ENCODE measurements at regions not wholly inside any gene's neighbourhood (a gene's known extent, or its start where the extent isn't known, plus 50 kb on each side); places are given as distances from the start of the nearest gene placed in this dataset.

- CTCF ChIA-PET, result no interaction called here
- no peak for DNase-seq (ENCODE audit: extremely low spot score)
- TF ChIP-seq FOXM1 (IDR thresholded peaks at IDR 0.05; ENCODE audit: borderline replicate concordance) (no peak), FOXA1 (IDR thresholded peaks at IDR 0.05) (no peak)
- TF ChIP-seq, protein P1, sequence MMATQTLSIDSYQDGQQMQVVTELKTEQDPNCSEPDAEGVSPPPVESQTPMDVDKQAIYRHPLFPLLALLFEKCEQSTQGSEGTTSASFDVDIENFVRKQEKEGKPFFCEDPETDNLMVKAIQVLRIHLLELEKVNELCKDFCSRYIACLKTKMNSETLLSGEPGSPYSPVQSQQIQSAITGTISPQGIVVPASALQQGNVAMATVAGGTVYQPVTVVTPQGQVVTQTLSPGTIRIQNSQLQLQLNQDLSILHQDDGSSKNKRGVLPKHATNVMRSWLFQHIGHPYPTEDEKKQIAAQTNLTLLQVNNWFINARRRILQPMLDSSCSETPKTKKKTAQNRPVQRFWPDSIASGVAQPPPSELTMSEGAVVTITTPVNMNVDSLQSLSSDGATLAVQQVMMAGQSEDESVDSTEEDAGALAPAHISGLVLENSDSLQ (IDR thresholded peaks at IDR 0.05), result no peak
- POLR2A ChIA-PET, result no interaction called here
These were observed 304.7 kb downstream of the WDR11 start for GRCh38 chr10:121155742-121156474.

DNA sequence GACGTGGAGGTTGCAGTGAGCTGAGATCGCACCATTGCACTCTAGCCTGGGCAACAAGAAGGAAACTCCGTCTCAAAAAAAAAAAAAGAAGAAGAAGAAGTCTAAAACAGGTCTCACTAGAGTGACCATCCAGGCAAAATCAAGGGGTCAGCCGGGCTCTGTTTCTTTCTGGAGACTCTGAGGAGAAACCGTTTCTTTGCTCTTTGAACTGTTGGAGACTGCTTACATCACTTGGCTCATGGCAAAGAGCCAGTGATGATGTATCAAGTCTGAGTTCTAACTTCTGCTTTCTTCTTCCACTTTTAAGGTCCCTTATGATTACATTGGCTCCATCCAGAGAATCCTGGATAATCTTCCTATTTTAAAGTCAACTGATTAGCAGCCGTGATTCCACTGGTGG, 306.8 kb downstream of the WDR11 start:
- DNase-seq (ENCODE audit: extremely low spot score), result no peak
- TF ChIP-seq CTBP1 (IDR thresholded peaks at IDR 0.05; ENCODE audit: borderline replicate concordance), result no peak
- no peak for TF ChIP-seq FOXK2 (IDR thresholded peaks at IDR 0.05)
- no peak for TF ChIP-seq FOXA1 (IDR thresholded peaks at IDR 0.05)
- no peak for TF ChIP-seq ZNF384 (IDR thresholded peaks at IDR 0.05)
- TF ChIP-seq FOXM1 (IDR thresholded peaks at IDR 0.05; ENCODE audit: borderline replicate concordance), result no peak
- TF ChIP-seq SP1 (IDR thresholded peaks at IDR 0.05), result no peak
- no peak for TF ChIP-seq HDGF (IDR thresholded peaks at IDR 0.05; ENCODE audit: borderline replicate concordance)
- no peak for TF ChIP-seq TARDBP (IDR thresholded peaks at IDR 0.05)
- TF ChIP-seq BHLHE40 (IDR thresholded peaks at IDR 0.05; ENCODE audit: borderline replicate concordance), result no peak
- TF ChIP-seq LEF1 (IDR thresholded peaks at IDR 0.05; ENCODE audit: borderline replicate concordance), result no peak
- no peak for TF ChIP-seq ELF4 (IDR thresholded peaks at IDR 0.05)
- TF ChIP-seq ARNT (IDR thresholded peaks at IDR 0.05), result no peak
- TF ChIP-seq, protein P1 (IDR thresholded peaks at IDR 0.05), result no peak
- CTCF ChIA-PET, result no interaction called here
- POLR2A ChIA-PET, result no interaction called here

DNA sequence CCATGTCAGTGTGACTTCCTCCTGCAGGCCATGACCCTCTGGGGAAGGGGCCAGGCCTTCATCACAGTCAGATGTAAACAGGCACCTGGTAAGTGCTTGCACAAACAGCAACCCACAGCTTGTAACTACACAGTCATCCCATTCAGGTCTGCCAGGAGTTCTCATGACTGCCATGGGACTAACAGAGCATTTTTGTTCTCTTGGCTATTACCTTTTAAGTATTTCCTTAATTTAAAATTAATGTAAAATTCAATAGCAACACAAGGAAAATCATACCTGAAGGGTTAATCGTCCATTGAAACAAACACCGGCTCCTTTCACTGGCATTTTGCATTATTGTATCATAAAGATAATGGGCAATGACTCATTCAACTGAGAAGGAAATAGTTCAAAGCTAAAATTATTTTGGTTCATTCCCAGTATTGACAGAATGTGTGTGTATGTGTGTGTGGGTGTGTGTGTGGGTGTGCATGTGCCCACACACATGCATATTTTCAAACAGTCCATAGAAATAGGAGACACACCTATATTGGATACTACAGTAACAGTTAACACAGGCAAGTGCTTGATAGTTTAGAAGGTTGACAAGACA, 307.9 kb downstream of the WDR11 start:
- POLR2A ChIA-PET, result interaction anchor here (0.6 to 1.2 kb wide), 2 partner anchors 9 to 49 kb away, joined by 3 to 4 read pairs; no protein-coding TSS in a partner anchor
- no peak for DNase-seq (ENCODE audit: extremely low spot score)

GRCh38 chr10:121159670-121160069, 308.5 kb downstream of the WDR11 start:
- no peak for DNase-seq (ENCODE audit: extremely low spot score)
- TF ChIP-seq CTBP1 (IDR thresholded peaks at IDR 0.05; ENCODE audit: borderline replicate concordance), result no peak
- TF ChIP-seq LEF1 (IDR thresholded peaks at IDR 0.05; ENCODE audit: borderline replicate concordance), result no peak
- TF ChIP-seq L3MBTL2 (conservative IDR thresholded peaks at IDR 0.05), result no peak
- no peak for TF ChIP-seq SUZ12 (IDR thresholded peaks at IDR 0.05)
- TF ChIP-seq NFRKB (IDR thresholded peaks at IDR 0.05), result no peak
- TF ChIP-seq FOXK2 (IDR thresholded peaks at IDR 0.05), result no peak
- TF ChIP-seq BHLHE40 (IDR thresholded peaks at IDR 0.05; ENCODE audit: borderline replicate concordance), result no peak
- TF ChIP-seq ARNT (IDR thresholded peaks at IDR 0.05), result no peak
- no peak for TF ChIP-seq ZNF384 (IDR thresholded peaks at IDR 0.05)
- no peak for TF ChIP-seq TARDBP (IDR thresholded peaks at IDR 0.05)
- no peak for TF ChIP-seq FOXA1 (IDR thresholded peaks at IDR 0.05)
- TF ChIP-seq, protein P1 (IDR thresholded peaks at IDR 0.05), result no peak
- TF ChIP-seq ELF4 (IDR thresholded peaks at IDR 0.05), result no peak
- TF ChIP-seq HDGF (IDR thresholded peaks at IDR 0.05; ENCODE audit: borderline replicate concordance), result no peak
- TF ChIP-seq FOXM1 (IDR thresholded peaks at IDR 0.05; ENCODE audit: borderline replicate concordance), result no peak
- no peak for TF ChIP-seq SP1 (IDR thresholded peaks at IDR 0.05)
- CTCF ChIA-PET, result no interaction called here
- POLR2A ChIA-PET, result interaction anchor here (0.6 to 1.2 kb wide), 2 partner anchors 9 to 49 kb away, joined by 3 to 4 read pairs; no protein-coding TSS in a partner anchor

More for the DNA sequence above, 307.9 kb downstream of the WDR11 start:
- no peak for TF ChIP-seq CTBP1 (IDR thresholded peaks at IDR 0.05; ENCODE audit: borderline replicate concordance)
- TF ChIP-seq SUZ12 (IDR thresholded peaks at IDR 0.05), result no peak
- no peak for TF ChIP-seq NFRKB (IDR thresholded peaks at IDR 0.05)
- no peak for TF ChIP-seq FOXK2 (IDR thresholded peaks at IDR 0.05)
- TF ChIP-seq FOXM1 (IDR thresholded peaks at IDR 0.05; ENCODE audit: borderline replicate concordance), result no peak
- no peak for TF ChIP-seq ELF4 (IDR thresholded peaks at IDR 0.05)
- TF ChIP-seq LEF1 (IDR thresholded peaks at IDR 0.05; ENCODE audit: borderline replicate concordance), result no peak
- no peak for TF ChIP-seq ARNT (IDR thresholded peaks at IDR 0.05)
- no peak for TF ChIP-seq SP1 (IDR thresholded peaks at IDR 0.05)
- TF ChIP-seq L3MBTL2 (conservative IDR thresholded peaks at IDR 0.05), result no peak
- CTCF ChIA-PET, result no interaction called here

GRCh38 chr10:121165276-121165675, 314.1 kb downstream of the WDR11 start:
- DNase-seq (ENCODE audit: extremely low spot score), result no peak
- ChIA-PET POLR2A (no interaction called here), CTCF (no interaction called here)
- no peak for TF ChIP-seq HDGF (IDR thresholded peaks at IDR 0.05; ENCODE audit: borderline replicate concordance)
- no peak for TF ChIP-seq BHLHE40 (IDR thresholded peaks at IDR 0.05; ENCODE audit: borderline replicate concordance)
- no peak for TF ChIP-seq NFRKB (IDR thresholded peaks at IDR 0.05)
- TF ChIP-seq, protein P1 (IDR thresholded peaks at IDR 0.05), result no peak
- no peak for TF ChIP-seq FOXA1 (IDR thresholded peaks at IDR 0.05)
- TF ChIP-seq SUZ12 (IDR thresholded peaks at IDR 0.05), result no peak
- no peak for TF ChIP-seq CTBP1 (IDR thresholded peaks at IDR 0.05; ENCODE audit: borderline replicate concordance)
- TF ChIP-seq FOXK2 (IDR thresholded peaks at IDR 0.05), result no peak
- no peak for TF ChIP-seq LEF1 (IDR thresholded peaks at IDR 0.05; ENCODE audit: borderline replicate concordance)
- no peak for TF ChIP-seq TARDBP (IDR thresholded peaks at IDR 0.05)

Data from HEK293T (cell line).